CD14-positive monocyte (primary cell): ENCODE measurements at regions not wholly inside any gene's neighbourhood (a gene's known extent, or its start where the extent isn't known, plus 50 kb on each side); places are given as distances from the start of the nearest gene placed in this dataset.

Source experiments
- DNase-seq, 3 donors: peaks; one replicate each; pipeline ENCODE4 v3.0.0-alpha.2; 2011 to 2022
- H2AFZ ChIP-seq: 2 replicates; pipeline ENCODE4 v1.6.0; 2012; ENCODE audit warnings: mild to moderate bottlenecking, low read depth, low read length, inconsistent platforms; ENCODE audit not compliant: insufficient read depth, poor library complexity, severe bottlenecking
- H3K27ac ChIP-seq, 2 donors: 1 replicate in 1 of 2; 2 replicates in 1 of 2; pipeline ENCODE4 v1.5.1; 2012 to 2013; ENCODE audit warnings: low read length in 2 of 2, control low read depth in 1 of 2, inconsistent platforms in 1 of 2, low read depth in 1 of 2, mild to moderate bottlenecking in 1 of 2
- H3K27me3 ChIP-seq, 2 donors: one replicate each; pipeline versions ENCODE4 v1.6.0 to v1.6.1; 2011 to 2013; ENCODE audit warnings: low read length in 2 of 2; ENCODE audit not compliant: control insufficient read depth in 2 of 2, insufficient read depth in 2 of 2
- H3K36me3 ChIP-seq, 2 donors: replicated peaks in 1 of 2; 1 replicate in 1 of 2; 2 replicates in 1 of 2; pipeline versions ENCODE4 v1.5.1 to v1.6.1; 2012 to 2013; ENCODE audit warnings: low read length in 2 of 2, control low read depth in 1 of 2, inconsistent platforms in 1 of 2, mild to moderate bottlenecking in 1 of 2; ENCODE audit not compliant: insufficient read depth in 2 of 2, control insufficient read depth in 1 of 2
- H3K4me1 ChIP-seq, 2 donors: 1 replicate in 1 of 2; 2 replicates in 1 of 2; pipeline versions ENCODE4 v1.5.1 to v1.6.1; 2012 to 2013; ENCODE audit warnings: low read length in 2 of 2, control low read depth in 1 of 2, inconsistent platforms in 1 of 2, mild to moderate bottlenecking in 1 of 2, moderate library complexity in 1 of 2; ENCODE audit not compliant: insufficient read depth in 2 of 2, control insufficient read depth in 1 of 2
- H3K4me2 ChIP-seq: replicated peaks from 2 replicates; pipeline ENCODE3; 2012; ENCODE audit warnings: low read length, moderate library complexity, mild to moderate bottlenecking; ENCODE audit not compliant: poor library complexity, severe bottlenecking; ENCODE audit errors: extremely low read depth
- H3K4me3 ChIP-seq, 3 experiments: fragments of 200-600 bp in 1 of 3; sonication (generic) in 1 of 3; replicated peaks in 1 of 3; 1 replicate in 2 of 3; 2 replicates in 1 of 3; pipeline ENCODE4 v1.5.1; 2011 to 2013; ENCODE audit warnings: low read length in 3 of 3, mild to moderate bottlenecking in 3 of 3, control low read depth in 2 of 3, low read depth in 2 of 3, inconsistent platforms in 1 of 3, moderate library complexity in 1 of 3
- H3K79me2 ChIP-seq: 2 replicates; pipeline ENCODE4 v1.6.0; 2012; ENCODE audit warnings: mild to moderate bottlenecking, control low read depth, inconsistent platforms, low read length, moderate library complexity; ENCODE audit not compliant: insufficient read depth
- H3K9ac ChIP-seq: 2 replicates; pipeline ENCODE4 v1.6.0; 2017; ENCODE audit warnings: low read length, mild to moderate bottlenecking; ENCODE audit not compliant: insufficient read depth, poor library complexity, severe bottlenecking
- H3K9me3 ChIP-seq, 2 donors: replicated peaks in 1 of 2; 1 replicate in 1 of 2; 2 replicates in 1 of 2; pipeline versions ENCODE4 v1.5.1 to v1.6.1; 2012 to 2013; ENCODE audit warnings: low read length in 2 of 2, control low read depth in 1 of 2; ENCODE audit not compliant: control insufficient read depth in 1 of 2, insufficient read depth in 1 of 2
- H4K20me1 ChIP-seq: 2 replicates; pipeline ENCODE4 v1.6.0; 2012; ENCODE audit warnings: mild to moderate bottlenecking, low read length, control low read depth, moderate library complexity; ENCODE audit not compliant: insufficient read depth
- H3K27ac Mint-ChIP-seq, 7 donors: one replicate each; pipeline ENCODE4 v1.8.0; 2020; ENCODE audit warnings: mild to moderate bottlenecking in 7 of 7, mixed read lengths in 7 of 7, moderate library complexity in 6 of 7, inconsistent platforms in 2 of 7
- H3K27me3 Mint-ChIP-seq, 3 donors: one replicate each; pipeline ENCODE4 v1.8.0; 2021 to 2022; ENCODE audit warnings: low read depth in 3 of 3, mild to moderate bottlenecking in 3 of 3, mixed read lengths in 3 of 3, moderate library complexity in 3 of 3, inconsistent platforms in 1 of 3
- H3K36me3 Mint-ChIP-seq, 2 donors: one replicate each; pipeline ENCODE4 v1.8.0; 2020; ENCODE audit warnings: mixed read lengths in 2 of 2, inconsistent platforms in 1 of 2, mild to moderate bottlenecking in 1 of 2
- H3K4me1 Mint-ChIP-seq: one replicate; pipeline ENCODE4 v1.8.0; 2020; ENCODE audit warnings: mild to moderate bottlenecking, mixed read lengths
- H3K4me3 Mint-ChIP-seq, 2 donors: one replicate each; pipeline ENCODE4 v1.8.0; 2020; ENCODE audit warnings: mild to moderate bottlenecking in 2 of 2, mixed read lengths in 2 of 2, moderate library complexity in 1 of 2
- H3K9me3 Mint-ChIP-seq, 7 donors: one replicate each; pipeline ENCODE4 v1.8.0; 2020 to 2022; ENCODE audit warnings: mixed read lengths in 7 of 7, mild to moderate bottlenecking in 6 of 7, moderate library complexity in 6 of 7, inconsistent platforms in 2 of 7
- WGBS: methylation state at CpG from one replicate; pipeline ENCODE4 v1.1.5; 2013; ENCODE audit warnings: missing lambda C conversion rate; ENCODE audit not compliant: insufficient coverage; 5-methylcytosine and 5-hydroxymethylcytosine counted together
- intact Hi-C, 2 donors: fragments of 100-400 bp; cut with micrococcal nuclease; formaldehyde crosslinking; loops; one replicate each; pipeline versions ENCODE4 v1.15.0 to v1.15.1; 2023
- TF ChIP-seq, protein P1 (sequence below): fragments of 200-600 bp; IDR thresholded peaks from one replicate; pipeline ENCODE4 v1.8.0; 2022; ENCODE audit warnings: antibody characterized with exemption, mild to moderate bottlenecking

DNA sequence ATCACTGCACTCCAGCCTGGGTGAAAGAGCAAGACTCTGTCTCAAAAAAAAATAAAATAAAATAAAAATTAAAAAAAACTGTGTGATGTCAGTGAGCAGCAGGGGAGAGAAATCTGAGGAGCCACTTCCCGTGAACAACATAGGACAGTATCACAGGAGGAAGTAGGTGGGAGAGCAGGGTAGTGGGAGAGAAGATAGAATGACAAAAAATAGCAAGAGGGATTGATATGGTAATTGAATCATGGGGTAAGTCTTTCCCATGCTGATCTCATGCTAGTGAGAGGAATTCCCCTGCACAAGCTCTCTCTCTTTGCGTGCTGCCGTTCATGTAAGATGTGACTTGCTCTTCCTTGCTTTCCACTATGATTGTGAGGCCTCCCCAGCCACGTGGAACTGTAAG lies 81.6 kb upstream of the PBX1 start:
- Histone ChIP-seq H3K27me3 (no peaks in the 10 kb centered on the region), H3K4me2 (no peak overlapping the region), H3K36me3 (no peaks in the 10 kb centered on the region), H3K79me2 (no peaks in the 10 kb centered on the region), H3K4me3 (no peak overlapping the region), H4K20me1 (no peaks in the 10 kb centered on the region), H3K9me3 (no peaks in the 10 kb centered on the region), H3K4me1 (no peaks in the 10 kb centered on the region), H3K9ac (no peak overlapping the region), H3K27ac (no peak overlapping the region), H2AFZ (no peak overlapping the region)
- Mint-ChIP-seq H3K27me3 (no peaks in the 10 kb centered on the region), H3K27ac (no peak overlapping the region), H3K36me3 (no peaks in the 10 kb centered on the region), H3K4me3 (no peak overlapping the region), H3K9me3 (peaks cover 0 to 11% (median 2%) of the 10 kb centered on the region in 7 donors), H3K4me1 (no peaks in the 10 kb centered on the region)
- intact Hi-C loops, result no loop called here
- DNase-seq, result no peak
- WGBS, result 90% methylated on average over 1 of the region's 4 CpGs
- TF ChIP-seq, protein P1, sequence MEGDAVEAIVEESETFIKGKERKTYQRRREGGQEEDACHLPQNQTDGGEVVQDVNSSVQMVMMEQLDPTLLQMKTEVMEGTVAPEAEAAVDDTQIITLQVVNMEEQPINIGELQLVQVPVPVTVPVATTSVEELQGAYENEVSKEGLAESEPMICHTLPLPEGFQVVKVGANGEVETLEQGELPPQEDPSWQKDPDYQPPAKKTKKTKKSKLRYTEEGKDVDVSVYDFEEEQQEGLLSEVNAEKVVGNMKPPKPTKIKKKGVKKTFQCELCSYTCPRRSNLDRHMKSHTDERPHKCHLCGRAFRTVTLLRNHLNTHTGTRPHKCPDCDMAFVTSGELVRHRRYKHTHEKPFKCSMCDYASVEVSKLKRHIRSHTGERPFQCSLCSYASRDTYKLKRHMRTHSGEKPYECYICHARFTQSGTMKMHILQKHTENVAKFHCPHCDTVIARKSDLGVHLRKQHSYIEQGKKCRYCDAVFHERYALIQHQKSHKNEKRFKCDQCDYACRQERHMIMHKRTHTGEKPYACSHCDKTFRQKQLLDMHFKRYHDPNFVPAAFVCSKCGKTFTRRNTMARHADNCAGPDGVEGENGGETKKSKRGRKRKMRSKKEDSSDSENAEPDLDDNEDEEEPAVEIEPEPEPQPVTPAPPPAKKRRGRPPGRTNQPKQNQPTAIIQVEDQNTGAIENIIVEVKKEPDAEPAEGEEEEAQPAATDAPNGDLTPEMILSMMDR, result no peak

DNA sequence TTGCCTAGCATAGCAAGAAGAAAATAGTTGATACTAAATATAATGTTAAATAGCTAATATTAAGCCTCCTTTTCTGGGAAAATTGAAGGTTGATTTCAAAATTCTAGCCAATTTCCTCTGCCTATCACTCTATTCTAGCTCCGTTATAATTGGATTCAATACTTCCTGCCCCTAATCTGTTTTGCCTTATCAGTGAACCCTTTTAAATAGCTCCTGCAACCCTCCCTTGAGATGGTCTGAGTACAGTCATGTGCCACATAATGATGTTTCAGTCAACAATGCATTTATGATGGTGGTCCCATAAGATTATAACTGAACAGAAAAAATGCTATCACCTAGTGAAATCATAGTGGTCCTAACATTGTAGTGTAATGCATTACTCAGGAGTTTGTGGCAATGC lies 79.7 kb upstream of the PBX1 start:
- no peaks in the 10 kb centered on the region for H3K27me3 Mint-ChIP-seq
- H2AFZ ChIP-seq, result no peak overlapping the region
- no peaks in the 10 kb centered on the region for H3K27me3 ChIP-seq
- H3K4me1 Mint-ChIP-seq, result no peaks in the 10 kb centered on the region
- TF ChIP-seq, protein P1, result no peak
- no peaks in the 10 kb centered on the region for H3K36me3 Mint-ChIP-seq
- no peaks in the 10 kb centered on the region for H3K36me3 ChIP-seq
- no peak overlapping the region for H3K4me3 ChIP-seq
- DNase-seq, result no peak
- intact Hi-C loops, result no loop called here
- no peak overlapping the region for H3K27ac Mint-ChIP-seq
- no peak overlapping the region for H3K27ac ChIP-seq
- H4K20me1 ChIP-seq, result no peaks in the 10 kb centered on the region
- H3K4me2 ChIP-seq, result no peak overlapping the region
- H3K9me3 Mint-ChIP-seq, result peaks cover 0 to 7% (median 2%) of the 10 kb centered on the region in 7 donors
- H3K9me3 ChIP-seq, result no peaks in the 10 kb centered on the region
- no peak overlapping the region for H3K4me3 Mint-ChIP-seq
- no CpG with 5 or more reads among the region's 1 CpG for WGBS
- H3K79me2 ChIP-seq, result no peaks in the 10 kb centered on the region
- no peaks in the 10 kb centered on the region for H3K4me1 ChIP-seq
- no peak overlapping the region for H3K9ac ChIP-seq
